SK-N-SH treated with all-trans-retinoic acid at 6 μM for 48 hours (cell line): ENCODE measurements at regions not wholly inside any gene's neighbourhood (a gene's known extent, or its start where the extent isn't known, plus 50 kb on each side); places are given as distances from the start of the nearest gene placed in this dataset.

Source experiments
- GLIS3 ChIP-seq: fragments of 250-450 bp; sonication (Bioruptor Pico); IDR thresholded peaks from 2 replicates; pipeline ENCODE4 v1.5.0; 2020; ENCODE audit warnings: mild to moderate bottlenecking, moderate library complexity
- PPARA ChIP-seq: fragments of 250-450 bp; sonication (Bioruptor Pico); IDR thresholded peaks from 2 replicates; pipeline ENCODE4 v1.5.0; 2020; ENCODE audit warnings: mild to moderate bottlenecking, borderline replicate concordance
- RARB ChIP-seq: fragments of 250-450 bp; sonication (Bioruptor Pico); IDR thresholded peaks from 2 replicates; pipeline ENCODE4 v1.8.0; 2021; ENCODE audit warnings: mild to moderate bottlenecking, moderate library complexity
- TOX ChIP-seq: fragments of 250-450 bp; sonication (Bioruptor Pico); IDR thresholded peaks from 2 replicates; pipeline ENCODE4 v1.8.0; 2021; ENCODE audit warnings: mild to moderate bottlenecking, moderate library complexity, borderline replicate concordance
- ZFP3 ChIP-seq: fragments of 250-450 bp; sonication (Bioruptor Pico); IDR thresholded peaks from 2 replicates; pipeline ENCODE4 v1.5.0; 2020; ENCODE audit warnings: mild to moderate bottlenecking, moderate library complexity
- ZNF565 ChIP-seq: fragments of 450-650 bp; formaldehyde crosslinking; conservative IDR thresholded peaks from 2 replicates; pipeline ENCODE4 v1.5.0; 2020; ENCODE audit warnings: low read depth, mild to moderate bottlenecking, moderate library complexity

DNA sequence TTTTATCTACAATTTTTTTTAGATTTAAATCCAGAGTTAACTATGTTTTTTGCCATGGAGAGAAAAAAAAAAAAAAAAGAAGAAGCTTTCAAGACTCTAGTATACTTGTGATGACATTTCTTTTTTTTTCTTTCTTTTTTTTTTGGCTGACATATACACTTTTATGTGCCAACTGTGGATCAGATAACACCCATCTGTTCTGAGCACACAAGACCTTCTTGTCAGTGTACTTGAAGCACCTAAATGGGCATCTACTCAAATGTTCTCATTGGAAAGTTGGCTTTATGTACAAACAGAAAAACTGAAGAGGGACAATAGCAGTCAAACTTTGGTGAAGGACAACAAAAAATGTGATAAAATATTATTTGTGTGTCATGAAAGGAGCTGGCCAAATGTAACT lies 904.5 kb downstream of the GRIK2 start:
- no peak for TF ChIP-seq ZNF565 (CRISPR knock-in tag)
- no peak for TF ChIP-seq RARB (CRISPR knock-in tag)
- no peak for TF ChIP-seq GLIS3 (CRISPR knock-in tag)
- TF ChIP-seq ZFP3 (CRISPR knock-in tag) = no peak
- no peak for TF ChIP-seq TOX (CRISPR knock-in tag)
- TF ChIP-seq PPARA = no peak
